ENCODE measurements at regions not wholly inside any gene's neighbourhood (a gene's known extent, or its start where the extent isn't known, plus 50 kb on each side); places are given as distances from the start of the nearest gene placed in this dataset.
A peak's percentile ranks its signal among the peaks of the same experiment; 100 is the strongest.
"Not testable (repeated sequence)": the region's sequence is repeated elsewhere in the genome, so short reads cannot be mapped to it uniquely, and the experiment has no call there.

- 89% methylated on average over 6 of the region's 14 CpGs for WGBS (ENCODE audit: insufficient coverage)
- H3K27ac ChIP-seq (ENCODE audit: low read length), result no peak overlapping the region
- no peaks in the 10 kb centered on the region for H3K9me3 ChIP-seq (replicated peaks; ENCODE audit: control insufficient read depth, low read depth, low read length)
- no peak overlapping the region for H3K4me3 ChIP-seq (ENCODE audit: low read length)
- no peaks in the 10 kb centered on the region for H3K4me1 ChIP-seq (ENCODE audit: control insufficient read depth, insufficient read depth, low read length)
- no peaks in the 10 kb centered on the region for H3K27me3 ChIP-seq (ENCODE audit: control insufficient read depth, insufficient read depth, low read length)
- DNase-seq, result no peak
- H3K36me3 ChIP-seq (ENCODE audit: control insufficient read depth, insufficient read depth, low read length), result no peaks in the 10 kb centered on the region
Observed at GRCh38 chr16:5187402-5187952, 89.9 kb upstream of the EEF2KMT start.

GRCh38 chr16:5186381-5186903 lies 88.8 kb upstream of the EEF2KMT start:
- no peak overlapping the region for H3K27ac ChIP-seq (ENCODE audit: low read length)
- no peak for DNase-seq
- no peak overlapping the region for H3K4me3 ChIP-seq (ENCODE audit: low read length)
- H3K36me3 ChIP-seq (ENCODE audit: control insufficient read depth, insufficient read depth, low read length), result no peaks in the 10 kb centered on the region
- H3K27me3 ChIP-seq (ENCODE audit: control insufficient read depth, insufficient read depth, low read length), result no peaks in the 10 kb centered on the region
- no peaks in the 10 kb centered on the region for H3K4me1 ChIP-seq (ENCODE audit: control insufficient read depth, insufficient read depth, low read length)
- 93% methylated on average over 28 of the region's 34 CpGs for WGBS (ENCODE audit: insufficient coverage)
- no peaks in the 10 kb centered on the region for H3K9me3 ChIP-seq (replicated peaks; ENCODE audit: control insufficient read depth, low read depth, low read length)

DNA sequence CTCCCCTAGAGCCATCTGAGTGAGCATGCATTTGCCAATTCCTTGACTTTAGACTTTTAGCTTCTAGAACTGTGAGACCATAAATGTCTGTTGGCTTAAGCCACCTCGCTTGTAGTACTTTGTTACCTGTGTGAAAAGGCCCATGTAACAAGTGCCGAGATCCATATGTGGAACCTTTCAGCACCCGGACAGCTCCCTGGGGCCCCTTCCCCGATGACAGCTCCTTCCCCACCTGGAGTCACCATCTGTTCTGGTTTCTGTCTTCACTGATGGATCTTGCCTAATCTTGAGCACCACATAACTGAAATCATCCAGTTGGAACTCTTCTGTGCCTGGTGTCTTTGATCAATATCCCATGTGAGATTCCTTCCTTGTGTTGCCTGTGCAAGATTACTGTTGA lies 78.9 kb upstream of the EEF2KMT start:
- peaks cover 3% of the 10 kb centered on the region for H3K9me3 ChIP-seq (replicated peaks; ENCODE audit: control insufficient read depth, low read depth, low read length)
- no peak overlapping the region for H3K27ac ChIP-seq (ENCODE audit: low read length)
- DNase-seq, result peak; percentile 3
- no peak overlapping the region for H3K4me3 ChIP-seq (ENCODE audit: low read length)
- H3K27me3 ChIP-seq (ENCODE audit: control insufficient read depth, insufficient read depth, low read length), result no peaks in the 10 kb centered on the region
- 33% methylated on average over 4 of the region's 4 CpGs for WGBS (ENCODE audit: insufficient coverage)
- H3K4me1 ChIP-seq (ENCODE audit: control insufficient read depth, insufficient read depth, low read length), result peaks cover 8% of the 10 kb centered on the region
- no peaks in the 10 kb centered on the region for H3K36me3 ChIP-seq (ENCODE audit: control insufficient read depth, insufficient read depth, low read length)

DNA sequence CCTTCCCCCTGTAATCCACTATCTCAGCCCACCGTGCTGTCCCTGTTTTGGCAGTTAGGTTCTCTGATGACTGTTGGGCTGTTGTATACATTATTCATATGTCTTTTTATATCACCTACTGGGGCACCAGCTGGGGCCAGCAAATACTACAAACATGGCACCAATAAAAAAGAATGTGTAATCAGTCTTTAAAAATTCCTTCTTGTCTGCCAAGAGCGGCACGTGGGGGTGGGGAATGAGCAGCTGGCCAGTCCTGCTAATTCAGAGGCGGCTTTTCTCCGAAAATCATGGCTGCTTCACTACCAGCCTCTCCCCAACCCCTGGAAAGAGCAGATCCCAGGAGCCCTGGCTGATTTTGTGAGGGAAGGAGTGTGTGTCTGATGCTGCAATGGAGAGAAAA lies 77.7 kb upstream of the EEF2KMT start:
- peak; percentile 51 for DNase-seq
- Histone ChIP-seq H3K4me3 (ENCODE audit: low read length) (no peak overlapping the region), H3K27ac (ENCODE audit: low read length) (no peak overlapping the region), H3K9me3 (replicated peaks; ENCODE audit: control insufficient read depth, low read depth, low read length) (peaks cover 3% of the 10 kb centered on the region), H3K36me3 (ENCODE audit: control insufficient read depth, insufficient read depth, low read length) (no peaks in the 10 kb centered on the region), H3K27me3 (ENCODE audit: control insufficient read depth, insufficient read depth, low read length) (no peaks in the 10 kb centered on the region), H3K4me1 (ENCODE audit: control insufficient read depth, insufficient read depth, low read length) (peaks cover 8% of the 10 kb centered on the region)
- WGBS (ENCODE audit: insufficient coverage), result no CpG with 5 or more reads among the region's 5 CpGs

- Histone ChIP-seq H3K27ac (ENCODE audit: low read length) (no peak overlapping the region), H3K9me3 (replicated peaks; ENCODE audit: control insufficient read depth, low read depth, low read length) (no peaks in the 10 kb centered on the region), H3K4me1 (ENCODE audit: control insufficient read depth, insufficient read depth, low read length) (peaks cover 11% of the 10 kb centered on the region), H3K27me3 (ENCODE audit: control insufficient read depth, insufficient read depth, low read length) (no peaks in the 10 kb centered on the region), H3K36me3 (ENCODE audit: control insufficient read depth, insufficient read depth, low read length) (no peaks in the 10 kb centered on the region), H3K4me3 (ENCODE audit: low read length) (no peak overlapping the region)
- peak; percentile 8 for DNase-seq
- WGBS (ENCODE audit: insufficient coverage), result 0% methylated on average over 4 of the region's 6 CpGs
Observed at GRCh38 chr16:5166486-5166885, 68.9 kb upstream of the EEF2KMT start.

- not testable (repeated sequence) for H3K27ac ChIP-seq (ENCODE audit: low read length); H3K27me3 ChIP-seq (ENCODE audit: control insufficient read depth, insufficient read depth, low read length); DNase-seq; H3K9me3 ChIP-seq (replicated peaks; ENCODE audit: control insufficient read depth, low read depth, low read length); H3K36me3 ChIP-seq (ENCODE audit: control insufficient read depth, insufficient read depth, low read length); H3K4me3 ChIP-seq (ENCODE audit: low read length)
- WGBS (ENCODE audit: insufficient coverage), result no CpG with 5 or more reads among the region's 1 CpG
- H3K4me1 ChIP-seq (ENCODE audit: control insufficient read depth, insufficient read depth, low read length), result peaks cover 11% of the 10 kb centered on the region
Observed at GRCh38 chr16:5165429-5165828, 67.8 kb upstream of the EEF2KMT start.

DNA sequence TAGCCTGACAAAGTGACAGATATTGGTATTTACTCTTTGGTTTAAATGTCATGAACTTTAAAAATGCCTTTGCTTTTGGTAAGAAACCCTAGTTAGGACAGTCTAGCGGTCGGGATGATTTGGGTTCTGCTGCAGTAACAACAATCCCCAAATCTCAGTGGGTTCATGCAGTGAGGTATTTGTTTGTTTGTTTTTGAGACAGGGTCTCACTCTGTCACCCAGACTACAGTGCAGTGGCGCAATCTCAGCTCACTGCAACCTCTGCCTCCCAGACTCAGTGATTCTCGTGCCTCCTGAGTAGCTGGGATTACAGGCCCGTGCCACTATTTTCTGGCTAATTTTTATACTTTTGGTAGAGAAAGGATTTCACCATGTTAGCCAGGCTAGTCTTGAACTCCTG lies 65.2 kb upstream of the EEF2KMT start:
- not testable (repeated sequence) for DNase-seq; H3K27ac ChIP-seq (ENCODE audit: low read length)
- WGBS (ENCODE audit: insufficient coverage), result no CpG with 5 or more reads among the region's 5 CpGs

GRCh38 chr16:5161888-5162287 lies 64.3 kb upstream of the EEF2KMT start:
- not testable (repeated sequence) for H3K27ac ChIP-seq (ENCODE audit: low read length); H3K4me3 ChIP-seq (ENCODE audit: low read length); H3K36me3 ChIP-seq (ENCODE audit: control insufficient read depth, insufficient read depth, low read length); H3K27me3 ChIP-seq (ENCODE audit: control insufficient read depth, insufficient read depth, low read length); H3K4me1 ChIP-seq (ENCODE audit: control insufficient read depth, insufficient read depth, low read length); DNase-seq; H3K9me3 ChIP-seq (replicated peaks; ENCODE audit: control insufficient read depth, low read depth, low read length)
- 92% methylated on average over 6 of the region's 6 CpGs for WGBS (ENCODE audit: insufficient coverage)

More for the DNA sequence above, 65.2 kb upstream of the EEF2KMT start:
- peaks cover 11% of the 10 kb centered on the region for H3K4me1 ChIP-seq (ENCODE audit: control insufficient read depth, insufficient read depth, low read length)
- not testable (repeated sequence) for H3K36me3 ChIP-seq (ENCODE audit: control insufficient read depth, insufficient read depth, low read length); H3K27me3 ChIP-seq (ENCODE audit: control insufficient read depth, insufficient read depth, low read length); H3K4me3 ChIP-seq (ENCODE audit: low read length); H3K9me3 ChIP-seq (replicated peaks; ENCODE audit: control insufficient read depth, low read depth, low read length)

- H3K36me3 ChIP-seq (ENCODE audit: control insufficient read depth, insufficient read depth, low read length); H3K27ac ChIP-seq (ENCODE audit: low read length); H3K9me3 ChIP-seq (replicated peaks; ENCODE audit: control insufficient read depth, low read depth, low read length); H3K4me3 ChIP-seq (ENCODE audit: low read length); H3K4me1 ChIP-seq (ENCODE audit: control insufficient read depth, insufficient read depth, low read length); DNase-seq; H3K27me3 ChIP-seq (ENCODE audit: control insufficient read depth, insufficient read depth, low read length): not testable (repeated sequence)
- 81% methylated on average over 2 of the region's 4 CpGs for WGBS (ENCODE audit: insufficient coverage)
Observed at GRCh38 chr16:5160010-5160409, 62.4 kb upstream of the EEF2KMT start.

DNA sequence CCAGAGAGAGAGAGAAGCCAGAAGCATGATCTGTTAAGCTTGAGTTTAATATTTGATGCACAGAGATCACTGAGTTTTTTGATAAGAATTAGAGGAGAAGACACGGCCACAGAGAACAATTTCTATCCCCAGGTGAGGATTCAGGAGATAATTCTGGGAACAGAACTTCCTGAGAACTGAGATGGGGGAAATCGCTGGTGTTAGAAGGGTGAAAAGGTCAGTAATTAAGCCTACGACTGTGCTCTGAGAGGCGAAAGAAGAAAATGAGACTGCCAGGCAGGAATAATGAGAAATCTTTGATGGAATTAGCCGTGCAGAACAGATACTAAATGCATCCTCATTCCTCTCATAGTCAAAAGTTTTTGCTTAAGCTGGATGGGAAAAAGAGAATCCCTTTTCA lies 61.9 kb upstream of the EEF2KMT start:
- DNase-seq; H3K27me3 ChIP-seq (ENCODE audit: control insufficient read depth, insufficient read depth, low read length); H3K9me3 ChIP-seq (replicated peaks; ENCODE audit: control insufficient read depth, low read depth, low read length); H3K36me3 ChIP-seq (ENCODE audit: control insufficient read depth, insufficient read depth, low read length); H3K4me3 ChIP-seq (ENCODE audit: low read length); H3K27ac ChIP-seq (ENCODE audit: low read length); H3K4me1 ChIP-seq (ENCODE audit: control insufficient read depth, insufficient read depth, low read length): not testable (repeated sequence)
- 0% methylated on average over 1 of the region's 5 CpGs for WGBS (ENCODE audit: insufficient coverage)

DNA sequence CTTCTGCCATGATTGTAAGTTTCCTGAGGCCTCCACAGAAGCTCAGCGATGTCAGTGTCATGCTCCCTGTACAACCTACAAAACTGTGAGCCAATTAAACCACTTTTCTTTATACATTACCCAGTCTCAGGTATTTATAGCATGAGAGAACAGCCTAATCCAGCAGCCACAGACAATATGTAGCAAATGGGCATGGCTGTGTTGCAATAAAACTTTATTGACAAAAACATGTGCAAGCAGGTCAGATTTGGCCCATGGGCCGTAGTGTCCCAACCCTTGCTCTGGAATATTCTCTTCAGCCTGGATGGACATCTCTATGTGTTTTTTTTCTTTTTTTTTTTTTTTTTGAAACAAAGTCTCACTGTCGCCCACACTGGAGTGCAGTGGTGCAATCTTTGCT lies 60.9 kb upstream of the EEF2KMT start:
- H3K36me3 ChIP-seq (ENCODE audit: control insufficient read depth, insufficient read depth, low read length), result no peaks in the 10 kb centered on the region
- 86% methylated on average over 2 of the region's 3 CpGs for WGBS (ENCODE audit: insufficient coverage)
- DNase-seq, result no peak
- no peak overlapping the region for H3K27ac ChIP-seq (ENCODE audit: low read length)
- H3K9me3 ChIP-seq (replicated peaks; ENCODE audit: control insufficient read depth, low read depth, low read length), result no peaks in the 10 kb centered on the region
- H3K4me1 ChIP-seq (ENCODE audit: control insufficient read depth, insufficient read depth, low read length), result no peaks in the 10 kb centered on the region
- no peaks in the 10 kb centered on the region for H3K27me3 ChIP-seq (ENCODE audit: control insufficient read depth, insufficient read depth, low read length)
- no peak overlapping the region for H3K4me3 ChIP-seq (ENCODE audit: low read length)
